ENCODE measurements at regions not wholly inside any gene's neighbourhood (a gene's known extent, or its start where the extent isn't known, plus 50 kb on each side); places are given as distances from the start of the nearest gene placed in this dataset.

- TF ChIP-seq POLR2A (IDR thresholded peaks at IDR 0.05) (no peak), CTCF (IDR thresholded peaks at IDR 0.05) (no peak), EP300 (IDR thresholded peaks at IDR 0.05) (no peak), POLR2AphosphoS5 (IDR thresholded peaks at IDR 0.05) (no peak)
Measured at GRCh38 chr5:68465934-68466551, 250.5 kb downstream of the PIK3R1 start.

Measured in upper lobe of left lung (tissue), 4 donors.